Liver (tissue), 3 donors: ENCODE measurements at regions not wholly inside any gene's neighbourhood (a gene's known extent, or its start where the extent isn't known, plus 50 kb on each side); places are given as distances from the start of the nearest gene placed in this dataset.

Experiments used
- ATF3 ChIP-seq: IDR thresholded peaks from 2 replicates; pipeline ENCODE4 v1.6.1; 2016; ENCODE audit warnings: antibody characterized with exemption
- CTCF ChIP-seq: fragments of 150-350 bp; IDR thresholded peaks from 2 replicates; pipeline ENCODE4 v1.5.1; 2017; ENCODE audit warnings: improper control_type of control experiment, low read depth, low read length; ENCODE audit not compliant: missing input control
- EGR1 ChIP-seq, 2 donors: IDR thresholded peaks; 2 replicates each; pipeline ENCODE4 v1.6.1; 2016 to 2018; ENCODE audit warnings: antibody characterized with exemption in 2 of 2, low read depth in 2 of 2
- GABPA ChIP-seq, 2 donors: IDR thresholded peaks in 1 of 2; conservative IDR thresholded peaks in 1 of 2; 2 replicates each; pipeline ENCODE4 v1.6.1; 2016; ENCODE audit warnings: antibody characterized with exemption in 2 of 2, mild to moderate bottlenecking in 1 of 2, moderate library complexity in 1 of 2
- HNF4A ChIP-seq, 2 donors: conservative IDR thresholded peaks; 2 replicates each; pipeline ENCODE4 v1.6.1; 2016; ENCODE audit warnings: antibody characterized with exemption in 2 of 2, mild to moderate bottlenecking in 2 of 2
- JUND ChIP-seq, 2 donors: IDR thresholded peaks; 2 replicates each; pipeline ENCODE4 v1.6.1; 2016; ENCODE audit warnings: antibody characterized with exemption in 2 of 2
- MAX ChIP-seq: IDR thresholded peaks from 2 replicates; pipeline ENCODE4 v1.6.1; 2016; ENCODE audit warnings: antibody characterized with exemption
- NR2F2 ChIP-seq: IDR thresholded peaks from 2 replicates; pipeline ENCODE4 v1.6.1; 2016; ENCODE audit warnings: antibody characterized with exemption
- RAD21 ChIP-seq, 2 donors: IDR thresholded peaks; 2 replicates each; pipeline ENCODE4 v1.6.1; 2016; ENCODE audit warnings: antibody characterized with exemption in 2 of 2, mild to moderate bottlenecking in 2 of 2
- REST ChIP-seq: IDR thresholded peaks from 2 replicates; pipeline ENCODE4 v1.6.1; 2016; ENCODE audit warnings: antibody characterized with exemption, mild to moderate bottlenecking
- RXRA ChIP-seq, 2 donors: IDR thresholded peaks; 2 replicates each; pipeline ENCODE4 v1.6.1; 2017 to 2018; ENCODE audit warnings: antibody characterized with exemption in 2 of 2, mild to moderate bottlenecking in 1 of 2
- TAF1 ChIP-seq: conservative IDR thresholded peaks from 2 replicates; pipeline ENCODE4 v1.6.1; 2016; ENCODE audit warnings: antibody characterized with exemption, mild to moderate bottlenecking
- YY1 ChIP-seq: IDR thresholded peaks from 2 replicates; pipeline ENCODE4 v1.6.1; 2016; ENCODE audit warnings: antibody characterized with exemption, mild to moderate bottlenecking
- donor health status: healthy.
- donor health status: healthy.

- no peak for TF ChIP-seq TAF1
- TF ChIP-seq EGR1 (IDR thresholded peaks at IDR 0.05; ENCODE audit: low read depth in 2 of 2) = no peak
- no peak for TF ChIP-seq ATF3
- TF ChIP-seq CTCF = no peak
- TF ChIP-seq JUND (IDR thresholded peaks at IDR 0.05) = no peak
- no peak for TF ChIP-seq MAX
- no peak for TF ChIP-seq GABPA (IDR thresholded peaks at IDR 0.05 in 1 of 2, conservative IDR thresholded peaks at IDR 0.05 in 1 of 2)
- TF ChIP-seq RXRA (IDR thresholded peaks at IDR 0.05) = no peak
- no peak for TF ChIP-seq REST
- TF ChIP-seq RAD21 (IDR thresholded peaks at IDR 0.05) = no peak
- TF ChIP-seq NR2F2 = no peak
- no peak for TF ChIP-seq HNF4A (conservative IDR thresholded peaks at IDR 0.05)
- TF ChIP-seq YY1 = no peak
Observed at GRCh38 chr5:25744908-25745307, 1100.1 kb upstream of the CDH10 start.
